ENCODE measurements at regions not wholly inside any gene's neighbourhood (a gene's known extent, or its start where the extent isn't known, plus 50 kb on each side); places are given as distances from the start of the nearest gene placed in this dataset.

DNA sequence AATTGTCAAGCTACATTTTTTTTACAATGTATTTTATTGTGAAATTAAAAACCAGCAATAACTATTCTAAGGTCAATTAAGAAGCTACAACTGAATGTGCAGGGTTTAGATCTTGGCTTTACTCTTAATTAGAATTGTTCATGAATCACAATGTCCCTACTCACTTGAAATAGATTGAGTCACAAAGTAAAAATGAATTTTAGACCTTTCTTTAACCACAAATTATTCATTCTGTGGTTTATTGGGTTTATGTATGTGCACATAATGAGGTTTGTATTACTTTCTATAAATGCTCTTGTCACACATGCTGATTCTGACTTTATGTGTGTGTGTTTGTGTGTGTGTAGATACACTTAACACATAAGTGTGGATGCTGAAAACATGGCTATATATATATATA lies 647.0 kb upstream of the AADAT start:
- Mint-ChIP-seq H3K4me1 (ENCODE audit: low read depth) (no peaks in the 10 kb centered on the region), H3K27me3 (ENCODE audit: insufficient read depth) (no peaks in the 10 kb centered on the region; the same call in none of the 2 replicates), H3K4me3 (no peak overlapping the region), H3K9me3 (peaks cover 7% of the 10 kb centered on the region; the same call in 1 of the 2 replicates), H3K27ac (no peak overlapping the region), H3K36me3 (ENCODE audit: low read depth) (no peaks in the 10 kb centered on the region)
- no peak for DNase-seq
- TF ChIP-seq, protein P1, sequence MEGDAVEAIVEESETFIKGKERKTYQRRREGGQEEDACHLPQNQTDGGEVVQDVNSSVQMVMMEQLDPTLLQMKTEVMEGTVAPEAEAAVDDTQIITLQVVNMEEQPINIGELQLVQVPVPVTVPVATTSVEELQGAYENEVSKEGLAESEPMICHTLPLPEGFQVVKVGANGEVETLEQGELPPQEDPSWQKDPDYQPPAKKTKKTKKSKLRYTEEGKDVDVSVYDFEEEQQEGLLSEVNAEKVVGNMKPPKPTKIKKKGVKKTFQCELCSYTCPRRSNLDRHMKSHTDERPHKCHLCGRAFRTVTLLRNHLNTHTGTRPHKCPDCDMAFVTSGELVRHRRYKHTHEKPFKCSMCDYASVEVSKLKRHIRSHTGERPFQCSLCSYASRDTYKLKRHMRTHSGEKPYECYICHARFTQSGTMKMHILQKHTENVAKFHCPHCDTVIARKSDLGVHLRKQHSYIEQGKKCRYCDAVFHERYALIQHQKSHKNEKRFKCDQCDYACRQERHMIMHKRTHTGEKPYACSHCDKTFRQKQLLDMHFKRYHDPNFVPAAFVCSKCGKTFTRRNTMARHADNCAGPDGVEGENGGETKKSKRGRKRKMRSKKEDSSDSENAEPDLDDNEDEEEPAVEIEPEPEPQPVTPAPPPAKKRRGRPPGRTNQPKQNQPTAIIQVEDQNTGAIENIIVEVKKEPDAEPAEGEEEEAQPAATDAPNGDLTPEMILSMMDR (IDR thresholded peaks at IDR 0.05), result no peak

DNA sequence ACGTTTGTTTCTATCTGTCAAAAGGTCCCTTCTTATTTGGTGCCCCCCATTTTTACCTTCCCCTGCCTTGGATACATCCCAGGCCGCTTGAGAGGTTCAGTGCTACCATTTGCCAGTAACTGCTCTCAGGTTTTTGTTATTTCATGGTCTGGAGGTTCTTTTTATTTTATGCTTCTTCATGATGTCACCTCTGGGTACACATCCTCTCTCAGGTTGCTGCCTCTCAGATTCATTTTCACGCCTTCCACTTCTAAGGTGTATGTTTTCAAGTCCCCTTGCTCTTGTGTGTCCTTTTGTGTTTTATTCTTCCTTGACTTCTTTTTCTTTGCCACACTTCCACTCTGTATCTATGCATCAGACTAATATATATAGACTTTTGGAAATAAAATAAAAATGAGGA lies 640.1 kb upstream of the AADAT start:
- Mint-ChIP-seq H3K4me3 (no peak overlapping the region), H3K27ac (no peak overlapping the region), H3K36me3 (ENCODE audit: low read depth) (no peaks in the 10 kb centered on the region), H3K4me1 (ENCODE audit: low read depth) (no peaks in the 10 kb centered on the region), H3K9me3 (peaks cover 27% of the 10 kb centered on the region), H3K27me3 (ENCODE audit: insufficient read depth) (no peaks in the 10 kb centered on the region)
- no peak for DNase-seq
- TF ChIP-seq, protein P1 (IDR thresholded peaks at IDR 0.05), result no peak

DNA sequence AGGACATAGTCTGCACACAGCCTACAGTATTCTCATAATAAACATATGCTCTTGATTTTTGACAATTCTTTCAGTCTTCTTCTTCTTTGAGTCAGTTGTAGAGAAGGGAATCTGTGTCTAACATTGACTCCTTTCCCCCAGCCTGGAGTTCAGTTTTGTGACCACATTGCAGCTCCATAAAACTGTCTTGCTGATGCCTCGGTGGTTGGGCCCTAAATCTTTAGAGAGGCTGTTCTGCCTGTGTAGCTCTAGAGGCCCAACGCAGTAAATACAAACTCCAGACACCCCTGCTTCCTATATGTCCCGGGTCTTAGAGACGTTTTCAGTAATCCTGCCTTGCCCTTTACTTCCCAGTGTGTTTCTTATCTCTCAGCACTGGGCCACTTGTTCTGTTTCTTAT lies 639.5 kb upstream of the AADAT start:
- peaks cover 27% of the 10 kb centered on the region for H3K9me3 Mint-ChIP-seq
- H3K4me3 Mint-ChIP-seq, result no peak overlapping the region
- no peaks in the 10 kb centered on the region for H3K36me3 Mint-ChIP-seq (ENCODE audit: low read depth)
- no peaks in the 10 kb centered on the region; the same call in 1 of the 2 replicates for H3K27me3 Mint-ChIP-seq (ENCODE audit: insufficient read depth)
- no peak for DNase-seq
- no peak overlapping the region for H3K27ac Mint-ChIP-seq
- H3K4me1 Mint-ChIP-seq (ENCODE audit: low read depth), result no peaks in the 10 kb centered on the region
- TF ChIP-seq, protein P1 (IDR thresholded peaks at IDR 0.05), result no peak

DNA sequence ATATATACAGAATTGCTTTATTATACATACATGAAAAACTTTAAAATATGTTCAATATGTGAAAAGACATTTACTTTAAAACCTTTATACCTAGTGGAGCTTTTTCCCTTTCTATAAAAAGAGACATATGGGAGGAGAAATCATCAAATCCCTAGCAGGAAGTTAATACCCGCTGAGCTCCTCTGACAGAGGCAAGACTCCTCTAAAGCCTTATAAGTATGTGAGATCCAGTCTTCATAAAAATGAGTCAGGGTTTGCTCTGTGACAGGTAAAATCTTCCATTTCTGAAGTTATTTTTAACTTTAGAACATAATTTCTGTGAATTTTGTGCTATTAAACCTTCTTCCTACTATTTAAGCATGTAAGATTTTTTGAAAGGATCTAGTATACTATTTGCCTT lies 634.4 kb upstream of the AADAT start:
- H3K4me1 Mint-ChIP-seq (ENCODE audit: low read depth), result no peaks in the 10 kb centered on the region
- H3K9me3 Mint-ChIP-seq, result peaks cover 30% of the 10 kb centered on the region
- H3K27me3 Mint-ChIP-seq (ENCODE audit: insufficient read depth), result no peaks in the 10 kb centered on the region; the same call in 1 of the 2 replicates
- no peak overlapping the region for H3K27ac Mint-ChIP-seq
- H3K4me3 Mint-ChIP-seq, result no peak overlapping the region
- DNase-seq, result no peak
- H3K36me3 Mint-ChIP-seq (ENCODE audit: low read depth), result no peaks in the 10 kb centered on the region
- TF ChIP-seq, protein P1 (IDR thresholded peaks at IDR 0.05), result no peak

DNA sequence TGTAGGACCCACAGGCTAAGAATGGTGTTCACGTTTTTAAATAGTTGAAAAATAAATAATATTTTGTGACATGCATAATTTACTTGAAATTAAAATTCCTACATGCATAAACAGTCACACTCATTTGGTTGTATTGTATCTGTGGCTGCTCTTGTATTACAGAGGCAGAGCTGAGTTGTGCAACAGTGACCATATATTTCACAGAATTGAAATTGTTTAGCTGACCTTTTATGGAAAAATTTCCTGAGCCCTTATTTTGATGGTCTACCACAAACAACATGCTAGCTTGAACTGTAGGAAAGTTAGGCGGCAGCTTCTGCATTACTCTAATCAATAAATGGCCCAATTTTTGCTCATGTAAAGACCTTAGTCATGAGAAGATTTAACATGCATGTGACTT lies 633.4 kb upstream of the AADAT start:
- no peak for DNase-seq
- H3K9me3 Mint-ChIP-seq, result peaks cover 23% of the 10 kb centered on the region
- H3K4me1 Mint-ChIP-seq (ENCODE audit: low read depth), result no peaks in the 10 kb centered on the region
- H3K27ac Mint-ChIP-seq, result no peak overlapping the region
- TF ChIP-seq, protein P1 (IDR thresholded peaks at IDR 0.05), result no peak
- no peak overlapping the region for H3K4me3 Mint-ChIP-seq
- H3K27me3 Mint-ChIP-seq (ENCODE audit: insufficient read depth), result no peaks in the 10 kb centered on the region; the same call in 1 of the 2 replicates
- no peaks in the 10 kb centered on the region for H3K36me3 Mint-ChIP-seq (ENCODE audit: low read depth)

Data from HFFc6 (cell line).